ENCODE measurements at regions not wholly inside any gene's neighbourhood (a gene's known extent, or its start where the extent isn't known, plus 50 kb on each side); places are given as distances from the start of the nearest gene placed in this dataset.

- DNase-seq (ENCODE audit: low read depth) = no peak
Observed at GRCh38 chr10:130820880-130821482, 490.5 kb downstream of the TCERG1L start.

- no peak for DNase-seq (ENCODE audit: low read depth)
Observed at GRCh38 chr10:130824230-130825014, 487.1 kb downstream of the TCERG1L start.

- DNase-seq (ENCODE audit: low read depth) = no peak
Observed at GRCh38 chr10:130833596-130833995, 477.9 kb downstream of the TCERG1L start.

- DNase-seq (ENCODE audit: low read depth) = no peak
Observed at GRCh38 chr10:130834170-130834569, 477.4 kb downstream of the TCERG1L start.

GRCh38 chr10:130834573-130834972, 476.9 kb downstream of the TCERG1L start:
- no peak for DNase-seq (ENCODE audit: low read depth)

- DNase-seq (ENCODE audit: low read depth) = no peak
Observed at GRCh38 chr10:130835068-130835467, 476.5 kb downstream of the TCERG1L start.

GRCh38 chr10:130836344-130836743, 475.2 kb downstream of the TCERG1L start:
- no peak for DNase-seq (ENCODE audit: low read depth)

GRCh38 chr10:130843051-130843653, 468.4 kb downstream of the TCERG1L start:
- no peak for DNase-seq (ENCODE audit: low read depth)

- DNase-seq (ENCODE audit: low read depth) = no peak
Observed at GRCh38 chr10:130844310-130844709, 467.2 kb downstream of the TCERG1L start.

- no peak for DNase-seq (ENCODE audit: low read depth)
Observed at GRCh38 chr10:130847170-130847569, 464.4 kb downstream of the TCERG1L start.

- no peak for DNase-seq (ENCODE audit: low read depth)
Observed at GRCh38 chr10:130848855-130849254, 462.7 kb downstream of the TCERG1L start.

- DNase-seq (ENCODE audit: low read depth) = no peak
Observed at GRCh38 chr10:130854151-130854550, 457.4 kb downstream of the TCERG1L start.

GRCh38 chr10:130857631-130858295, 453.8 kb downstream of the TCERG1L start:
- DNase-seq (ENCODE audit: low read depth) = no peak

GRCh38 chr10:130858626-130859025, 452.9 kb downstream of the TCERG1L start:
- no peak for DNase-seq (ENCODE audit: low read depth)

- no peak for DNase-seq (ENCODE audit: low read depth)
Observed at GRCh38 chr10:130859427-130859826, 452.1 kb downstream of the TCERG1L start.

- no peak for DNase-seq (ENCODE audit: low read depth)
Observed at GRCh38 chr10:130862122-130862521, 449.4 kb downstream of the TCERG1L start.

- no peak for DNase-seq (ENCODE audit: low read depth)
Observed at GRCh38 chr10:130862626-130863025, 448.9 kb downstream of the TCERG1L start.

- no peak for DNase-seq (ENCODE audit: low read depth)
Observed at GRCh38 chr10:130863044-130863443, 448.5 kb downstream of the TCERG1L start.

GRCh38 chr10:130864961-130865818, 446.3 kb downstream of the TCERG1L start:
- no peak for DNase-seq (ENCODE audit: low read depth)

- no peak for DNase-seq (ENCODE audit: low read depth)
Observed at GRCh38 chr10:130866857-130867256, 444.7 kb downstream of the TCERG1L start.

- no peak for DNase-seq (ENCODE audit: low read depth)
Observed at GRCh38 chr10:130867446-130868194, 443.9 kb downstream of the TCERG1L start.

All from renal cortical epithelial cell (primary cell).